Suppressor macrophage treated with lipopolysaccharide for 1 hour (primary cell): ENCODE measurements at regions not wholly inside any gene's neighbourhood (a gene's known extent, or its start where the extent isn't known, plus 50 kb on each side); places are given as distances from the start of the nearest gene placed in this dataset.

Experiments used
- DNase-seq, 3 donors: peaks; one replicate each; pipeline ENCODE4 v3.0.0-alpha.2; 2020 to 2022

DNA sequence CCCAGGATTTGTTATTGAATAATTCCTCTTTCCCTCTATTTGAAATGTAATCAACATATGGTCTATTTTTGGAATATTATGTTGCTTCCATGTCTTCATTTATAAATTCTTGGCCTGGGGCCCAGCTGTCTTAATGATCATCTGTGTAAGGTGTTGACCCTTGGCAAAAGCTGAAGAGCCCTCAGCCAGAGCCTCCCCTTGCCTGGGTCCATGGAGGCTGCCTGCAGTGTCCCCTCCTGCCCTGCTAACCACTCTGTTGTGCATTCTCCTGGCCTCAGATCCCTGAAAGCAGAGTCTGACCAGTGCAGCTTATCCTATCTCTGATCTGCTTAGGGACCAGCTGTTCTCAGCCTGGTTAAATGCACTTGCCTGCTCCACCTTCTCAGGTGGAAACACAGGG, 226.1 kb upstream of the APCDD1 start:
- no peak for DNase-seq

DNA sequence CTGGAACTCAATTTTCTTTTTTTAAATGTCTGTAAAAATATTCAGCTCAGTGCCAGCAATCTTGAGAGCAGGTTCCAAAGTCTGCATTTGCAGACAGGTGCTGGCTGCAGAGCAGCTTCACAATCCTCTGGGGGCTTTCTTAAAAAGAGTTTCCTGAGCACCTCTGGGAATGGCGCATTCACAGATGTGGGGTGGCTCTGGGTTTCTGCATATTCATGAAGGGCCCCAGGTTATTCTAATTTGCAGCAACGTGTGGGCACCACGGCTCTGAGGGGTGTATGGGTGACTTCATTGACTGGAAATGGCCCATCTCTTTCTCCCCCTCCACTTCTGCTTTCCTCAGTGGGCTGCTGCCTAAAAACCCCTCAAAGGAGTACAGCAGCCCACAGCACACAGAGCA, 225.0 kb upstream of the APCDD1 start:
- DNase-seq, result no peak

DNA sequence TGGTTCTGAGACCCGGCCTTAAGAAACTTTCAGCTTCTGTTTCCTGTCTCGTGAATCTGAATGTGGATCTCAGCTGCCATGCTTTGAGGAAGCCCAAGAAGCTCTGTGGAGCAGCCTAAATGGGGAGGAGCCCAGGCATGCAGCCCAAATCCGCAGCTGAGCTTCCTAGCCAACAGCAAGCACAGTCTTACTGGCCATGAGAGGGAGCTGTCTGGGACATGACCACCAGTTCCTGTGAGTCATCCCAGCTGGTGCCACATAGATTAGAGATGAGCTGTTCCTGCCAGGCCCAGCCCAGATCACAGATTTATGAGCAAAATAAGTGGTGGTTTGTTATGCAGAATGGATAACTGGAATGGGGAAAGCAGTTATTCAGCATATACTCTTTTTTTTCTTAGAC, 224.4 kb upstream of the APCDD1 start:
- DNase-seq, result no peak

DNA sequence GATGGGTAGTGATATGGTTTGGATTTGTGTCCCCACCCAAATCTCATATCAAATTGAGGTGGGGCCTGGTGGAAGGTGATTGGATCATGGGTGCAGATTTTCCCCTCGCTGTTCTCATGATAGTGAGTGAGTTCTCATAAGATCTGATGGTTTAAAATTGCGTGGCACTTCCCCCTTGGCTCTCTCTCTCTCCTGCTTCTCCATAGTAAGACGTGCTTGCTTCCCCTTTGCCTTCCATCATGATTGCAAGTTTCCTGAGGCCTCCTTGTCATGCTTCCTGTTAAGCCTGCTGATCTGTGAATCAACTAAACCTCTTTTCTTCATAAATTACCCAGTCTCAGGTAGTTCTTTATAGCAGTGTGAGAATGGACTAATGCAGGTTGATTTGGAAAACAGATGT, 223.2 kb upstream of the APCDD1 start:
- DNase-seq, result peak; percentile 35 to 61 (median 52)

DNA sequence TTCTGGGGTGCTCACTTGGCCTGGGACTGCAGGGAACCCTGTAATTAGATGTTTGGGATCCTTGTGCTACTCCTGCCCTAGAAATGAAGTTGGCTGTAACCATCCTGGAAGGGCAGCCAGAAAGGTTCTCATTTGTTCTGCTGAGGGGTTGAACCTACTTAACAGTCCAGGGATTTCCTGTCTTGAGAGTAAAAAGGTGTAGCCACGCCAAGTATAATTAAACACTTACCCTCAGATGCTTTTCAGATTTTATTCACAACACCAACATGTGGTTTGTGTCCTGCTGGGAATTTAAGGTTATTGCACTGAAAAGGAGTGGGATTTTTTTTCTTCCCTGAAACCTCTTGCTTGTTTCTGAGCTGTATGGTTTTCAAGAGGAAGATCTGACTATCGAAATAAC, 222.4 kb upstream of the APCDD1 start:
- no peak for DNase-seq

DNA sequence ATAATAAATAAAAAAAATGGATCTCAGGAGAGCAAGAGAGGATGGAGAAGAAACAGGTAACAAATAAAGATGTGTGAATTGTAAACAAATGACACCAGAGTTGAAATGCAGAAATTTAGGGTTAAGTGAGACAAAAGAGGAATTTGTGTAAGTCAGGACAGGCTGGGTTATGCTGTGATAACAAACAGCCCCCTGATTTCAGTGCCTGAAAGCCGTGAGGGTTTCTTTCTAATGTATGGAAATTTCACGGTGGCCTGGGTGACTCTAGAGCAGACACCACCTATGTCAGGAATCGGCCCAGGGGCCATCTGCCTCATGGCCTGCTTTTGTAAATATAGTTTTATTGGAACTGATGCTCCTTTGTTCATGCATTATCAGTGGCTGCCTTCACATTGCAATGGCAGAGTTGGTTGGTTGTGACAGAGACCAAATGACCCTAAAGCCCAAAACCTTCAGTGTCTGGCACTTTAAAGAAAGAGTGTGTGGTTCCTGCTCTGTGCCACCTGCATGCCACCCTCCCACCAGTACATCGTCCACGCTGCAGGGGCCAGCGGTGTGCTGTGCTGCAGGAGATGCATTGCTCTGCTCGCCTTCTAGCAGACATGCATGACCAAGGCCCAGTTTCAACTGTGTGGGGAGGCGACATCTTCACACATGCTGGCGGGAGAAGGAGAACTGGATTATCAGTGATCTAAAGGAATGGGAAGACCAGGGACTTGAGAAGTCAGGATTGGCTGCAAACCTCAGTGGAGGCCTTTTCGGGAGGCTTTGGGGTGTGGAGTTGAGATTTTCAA, 221.2 kb upstream of the APCDD1 start:
- no peak for DNase-seq

DNA sequence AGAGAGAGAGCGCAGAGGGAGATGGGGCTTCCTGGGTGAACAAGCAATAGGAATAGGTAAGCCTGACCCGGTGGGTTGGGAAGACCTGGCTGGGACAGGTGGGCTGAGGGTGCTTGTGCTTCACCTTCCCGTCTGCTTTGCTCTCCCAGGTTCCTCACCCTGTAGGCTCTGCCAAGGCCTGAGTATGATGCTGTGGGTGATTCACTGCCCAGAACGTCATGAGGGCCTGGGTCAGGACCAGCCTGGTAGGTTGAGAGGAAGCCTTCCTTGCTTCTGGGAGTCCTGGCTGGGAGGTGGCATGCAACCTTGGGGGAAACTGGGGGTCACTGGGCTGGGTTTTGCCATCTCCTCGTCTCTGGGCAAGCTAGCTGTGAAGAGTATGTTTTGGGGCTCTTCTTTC, 220.2 kb upstream of the APCDD1 start:
- DNase-seq, result no peak

DNA sequence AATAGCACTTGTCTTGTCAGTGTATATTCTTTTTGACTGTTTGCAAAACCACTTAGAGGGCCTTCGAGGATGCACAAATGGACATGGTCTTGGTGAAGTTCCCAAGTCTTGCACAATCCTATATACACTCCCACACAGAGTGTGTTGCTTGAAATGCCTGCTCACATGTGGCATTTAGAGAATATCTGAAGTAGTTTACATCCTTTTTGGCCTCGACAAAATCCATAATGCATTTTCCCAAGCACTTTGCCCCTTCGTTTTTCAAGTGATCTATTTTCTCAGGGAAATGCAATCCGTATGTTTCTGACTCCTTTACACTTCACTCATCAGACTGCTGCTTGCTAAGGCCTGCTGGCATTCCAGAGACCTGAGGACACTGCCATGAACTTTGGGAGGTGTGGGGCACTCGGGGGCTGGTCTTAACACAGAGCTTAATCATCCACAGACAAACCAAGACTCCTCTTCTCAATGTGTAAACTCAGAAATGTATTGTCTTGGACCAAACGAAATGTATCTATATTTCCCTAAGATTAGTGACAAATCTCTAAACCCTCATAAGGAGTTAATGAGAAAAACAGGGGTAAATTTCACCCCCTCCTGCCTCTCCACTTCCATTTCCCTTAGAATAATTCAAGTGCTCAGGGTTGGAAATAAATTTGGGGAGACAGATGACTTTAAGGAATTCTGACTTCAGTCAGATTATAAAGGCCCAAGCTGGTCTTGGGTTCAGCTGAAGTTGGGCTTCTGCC, 219.3 kb upstream of the APCDD1 start:
- DNase-seq, result peak; percentile 44 to 64 (median 62)

DNA sequence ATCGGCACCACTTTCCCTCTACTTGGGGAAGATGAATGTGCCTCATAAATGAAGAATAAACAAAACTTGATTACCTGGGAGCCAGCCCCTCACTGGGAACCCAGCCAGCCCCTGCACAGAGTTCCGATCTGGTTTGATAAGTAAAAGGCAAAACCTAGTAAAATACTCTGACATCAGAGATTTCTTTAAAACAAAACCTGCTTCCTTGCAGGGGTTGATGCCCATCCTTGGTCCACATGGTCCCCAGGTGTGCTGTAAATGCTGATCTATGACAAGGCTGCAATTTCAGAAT, 218.8 kb upstream of the APCDD1 start:
- DNase-seq, result no peak

DNA sequence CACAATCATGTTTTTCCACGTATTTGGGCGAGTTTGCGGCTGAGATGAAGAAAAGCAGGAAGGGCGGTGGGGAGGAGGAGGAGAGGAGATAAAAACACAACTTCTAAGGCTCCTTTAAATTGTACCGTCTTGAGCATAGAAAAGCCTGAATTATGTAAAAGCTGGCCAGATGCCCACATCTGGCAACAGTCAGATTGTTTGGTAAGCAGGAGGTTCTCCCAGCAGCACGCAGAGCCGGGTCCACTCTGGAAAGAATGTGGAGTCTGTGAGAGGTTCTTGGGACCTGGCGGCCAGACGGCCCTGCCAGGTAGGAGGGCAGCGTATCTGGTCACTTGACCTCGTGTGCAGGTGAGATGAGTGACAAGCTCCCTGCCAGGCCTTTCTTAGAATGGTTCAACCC, 215.3 kb upstream of the APCDD1 start:
- no peak for DNase-seq

DNA sequence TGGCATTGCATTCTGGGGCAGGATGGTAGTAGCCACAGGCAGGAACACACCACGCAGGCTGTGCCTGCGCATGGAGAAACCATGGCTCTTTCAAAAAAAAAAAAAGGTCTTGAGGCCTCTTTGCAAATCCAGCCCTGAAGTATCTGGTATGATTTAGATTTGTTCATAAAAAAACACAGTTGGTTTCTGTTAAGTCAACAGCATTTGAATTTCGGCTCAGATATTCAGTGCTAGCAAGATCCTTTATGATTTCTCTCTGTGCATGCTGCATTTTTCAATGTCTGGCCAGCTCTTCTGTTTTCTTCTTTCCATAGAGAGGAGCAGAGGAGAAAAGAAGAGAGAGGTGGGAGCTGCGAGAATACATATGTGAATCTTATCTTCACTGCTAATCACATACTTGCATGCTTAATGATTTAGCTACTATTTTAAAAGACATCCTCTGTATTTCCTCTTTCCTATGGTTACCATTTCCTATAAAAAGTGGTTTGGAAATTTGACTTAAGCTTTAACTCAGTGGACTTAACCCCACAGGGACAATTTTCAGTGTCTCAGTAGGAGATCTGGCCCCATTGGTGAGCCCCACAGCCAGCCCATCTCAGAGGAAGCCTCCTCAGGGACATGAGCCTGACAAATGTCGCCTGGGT, 214.3 kb upstream of the APCDD1 start:
- DNase-seq, result peak in 1 of 3 donors; percentile 32

DNA sequence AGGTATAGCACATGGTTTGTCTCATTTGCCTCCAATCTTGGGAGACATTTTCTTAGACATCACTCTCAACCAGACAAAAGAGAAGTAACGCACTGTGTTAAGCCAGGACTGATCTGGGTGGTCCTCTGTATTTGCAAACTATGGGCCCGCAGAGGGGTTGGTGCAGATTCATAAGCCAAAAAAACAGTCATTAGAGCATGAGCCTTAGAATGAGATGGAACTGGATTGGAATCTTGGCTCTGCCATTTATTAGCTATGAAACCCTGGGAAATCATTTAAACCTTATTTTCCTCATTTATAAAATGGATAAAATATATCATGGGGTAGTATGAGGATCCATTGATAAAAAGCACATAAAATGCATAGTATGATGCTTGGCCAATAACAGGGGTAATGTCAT, 213.5 kb upstream of the APCDD1 start:
- no peak for DNase-seq

DNA sequence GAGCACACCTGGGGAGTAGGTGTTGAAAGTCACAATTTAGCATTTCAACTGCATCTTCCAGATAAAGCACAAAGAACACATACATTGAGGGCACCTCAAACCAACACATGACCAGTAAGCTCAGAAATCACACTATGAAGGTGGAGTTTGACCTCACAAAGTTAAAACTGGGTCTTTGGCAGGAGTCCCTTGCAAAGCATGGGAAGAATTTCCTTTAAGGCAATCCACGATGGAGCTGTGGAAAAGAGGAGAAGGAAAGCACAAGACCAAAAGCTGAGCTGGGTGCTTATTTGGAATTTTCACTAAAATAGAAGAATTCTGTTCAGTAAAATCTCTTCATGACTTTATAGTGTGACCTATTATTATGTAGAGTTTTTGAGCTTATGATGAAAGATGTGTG, 212.9 kb upstream of the APCDD1 start:
- no peak for DNase-seq

DNA sequence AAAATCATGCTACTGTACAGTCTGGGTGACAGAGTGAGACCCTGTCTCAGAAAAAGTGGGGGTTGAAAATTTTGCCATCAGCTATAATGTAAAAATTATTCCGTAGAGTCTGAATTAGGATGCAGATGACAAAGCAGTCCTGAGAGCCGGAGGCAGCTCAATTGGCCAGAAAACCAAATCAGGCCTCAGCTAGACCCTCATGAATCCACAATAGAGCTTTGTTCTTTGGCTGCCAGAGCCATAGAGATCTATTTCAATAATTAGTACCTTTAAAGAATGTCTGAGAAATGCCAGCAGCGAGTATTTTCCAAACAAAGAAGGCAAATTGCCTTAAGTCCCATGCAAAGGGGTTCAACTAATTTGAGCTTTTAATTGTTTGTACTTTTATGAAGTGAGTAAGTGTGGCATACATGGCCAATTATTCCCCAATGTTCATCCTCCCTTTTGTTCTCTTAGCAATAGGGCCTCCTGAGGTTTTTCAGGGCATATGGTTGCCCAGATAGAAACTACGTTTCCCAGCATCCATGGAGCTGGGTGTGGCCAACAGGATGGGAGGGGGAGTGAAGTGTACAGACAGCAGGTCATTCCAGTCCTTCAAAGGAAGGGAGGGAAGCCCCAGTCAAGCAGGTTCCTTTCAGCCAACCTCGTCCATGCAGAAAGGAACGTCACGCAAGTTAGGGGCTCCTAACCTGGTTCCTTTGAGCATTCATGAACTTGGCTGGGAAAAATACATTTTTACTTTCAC, 211.3 kb upstream of the APCDD1 start:
- no peak for DNase-seq

DNA sequence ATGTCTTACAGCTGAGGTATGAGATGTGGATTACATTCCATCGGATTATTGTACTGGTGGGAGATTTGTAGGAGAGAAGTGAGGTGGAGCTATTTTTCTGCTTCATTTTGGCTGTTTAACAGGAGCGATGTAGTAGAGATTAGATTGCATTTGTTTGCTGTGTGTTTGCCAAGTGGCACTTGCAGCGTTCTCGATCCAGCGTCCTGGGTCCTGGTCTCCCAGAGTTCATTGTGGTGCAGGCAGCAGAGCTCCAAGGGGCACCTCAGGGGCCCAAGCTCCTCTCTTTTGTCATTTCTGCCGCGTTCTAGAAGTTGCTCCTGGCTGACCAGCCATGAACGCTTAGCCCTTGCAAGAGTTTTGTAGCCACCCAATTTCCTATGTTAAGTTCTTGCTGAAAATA, 210.1 kb upstream of the APCDD1 start:
- DNase-seq, result no peak

DNA sequence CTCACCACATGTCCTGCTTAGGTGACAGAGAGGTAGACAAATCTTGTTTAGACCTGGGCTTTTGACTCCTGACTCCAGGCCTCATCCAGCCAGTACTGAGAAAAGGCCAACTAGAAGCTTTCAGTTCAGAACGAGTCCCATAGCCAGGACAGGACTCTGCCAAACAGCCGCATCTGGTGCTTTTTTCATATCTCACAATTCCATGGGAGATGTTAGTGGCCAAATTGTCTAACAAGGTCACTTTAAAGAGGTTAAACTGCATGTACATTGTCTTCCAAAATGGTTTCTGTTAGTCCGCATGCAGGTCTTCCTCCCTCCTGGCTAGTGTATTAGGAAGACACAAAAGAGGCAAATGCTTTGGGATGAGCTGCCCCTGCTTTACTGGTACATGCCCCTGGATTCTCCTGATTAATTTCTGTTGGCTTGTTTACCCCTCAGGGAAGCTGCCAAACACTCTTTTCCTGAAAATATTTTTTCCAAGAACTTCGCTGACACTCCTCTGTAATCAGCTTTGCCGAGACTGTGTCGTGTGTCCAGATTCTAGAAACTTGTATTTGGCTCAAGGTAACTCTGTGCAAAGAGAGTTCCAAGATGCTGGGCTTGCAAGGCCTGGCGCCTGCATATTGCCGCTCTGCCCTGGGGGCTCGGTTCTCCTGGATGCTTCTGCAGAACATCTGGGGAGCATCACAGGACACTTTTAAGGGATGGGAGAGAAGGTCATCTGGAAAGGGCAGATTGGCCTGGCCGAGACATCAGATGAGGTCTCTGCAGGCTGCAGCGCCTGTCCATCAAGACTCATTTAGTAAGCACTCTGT, 209.2 kb upstream of the APCDD1 start:
- DNase-seq, result no peak

DNA sequence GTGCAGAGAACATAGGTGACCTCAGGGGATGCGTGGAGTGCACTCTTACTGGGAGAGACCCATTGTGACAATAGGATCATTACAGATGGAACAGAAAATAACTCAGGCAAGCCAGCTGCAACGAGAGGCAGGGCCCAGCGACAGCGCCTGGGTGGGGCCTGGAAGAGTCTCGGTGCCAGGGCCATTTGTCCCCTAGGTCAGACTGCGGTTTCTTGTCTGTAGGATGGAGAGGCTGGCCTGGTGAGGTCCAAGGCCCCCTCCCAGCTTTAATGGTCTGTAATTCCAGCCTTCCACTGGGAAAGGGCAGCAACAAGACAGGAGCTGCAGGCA, 208.6 kb upstream of the APCDD1 start:
- no peak for DNase-seq

DNA sequence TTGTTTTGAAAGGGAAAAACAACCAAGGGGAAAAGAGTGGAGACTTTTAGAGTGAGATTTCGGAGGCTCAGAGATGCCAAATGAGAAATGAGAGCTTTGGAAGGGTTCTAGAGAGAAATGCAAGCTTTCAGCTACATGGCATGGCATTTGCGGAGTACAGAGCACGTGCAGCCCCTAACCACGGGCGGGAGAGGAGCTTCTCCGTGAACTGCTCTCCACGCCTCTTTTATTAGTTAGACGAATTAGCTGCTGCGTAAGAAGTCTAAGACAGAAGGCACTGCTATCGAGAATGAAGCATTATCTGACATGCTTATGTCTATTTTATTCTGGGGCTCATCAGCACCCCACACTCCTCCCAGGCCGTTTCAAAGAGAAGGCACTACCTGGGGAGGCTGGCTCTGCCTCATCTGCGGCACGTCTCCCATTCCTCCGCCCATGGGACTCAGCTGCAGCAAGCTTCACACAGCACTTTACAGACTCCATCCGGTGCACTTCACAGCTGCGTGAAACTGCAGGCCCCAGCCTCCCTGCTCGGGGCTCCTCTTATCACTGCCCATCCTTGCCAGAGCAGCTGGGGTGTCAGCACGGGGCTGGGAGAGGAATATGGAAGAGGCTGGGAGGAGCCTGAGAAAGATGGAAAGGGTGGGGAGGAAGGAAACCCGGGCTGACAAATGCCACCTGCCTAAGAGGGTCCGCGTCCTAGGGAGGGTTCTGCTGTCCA, 207.3 kb upstream of the APCDD1 start:
- no peak for DNase-seq

DNA sequence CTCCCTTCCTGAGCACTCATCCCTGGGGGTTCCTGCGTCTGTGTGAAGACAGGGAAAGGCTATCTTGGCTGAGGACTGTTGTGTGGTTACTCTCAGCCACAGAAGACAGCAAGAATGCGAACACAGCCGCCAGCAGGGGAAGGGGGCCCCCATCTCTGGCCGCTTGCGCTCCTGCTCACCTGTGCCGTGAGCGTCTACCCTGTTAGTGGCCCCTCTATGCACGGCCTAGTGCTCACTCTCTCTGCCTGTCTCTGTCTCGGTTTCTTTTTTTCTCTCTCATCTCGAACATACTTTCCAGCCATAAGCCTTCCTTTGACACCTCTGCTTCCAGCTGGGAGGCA, 206.7 kb upstream of the APCDD1 start:
- DNase-seq, result no peak

DNA sequence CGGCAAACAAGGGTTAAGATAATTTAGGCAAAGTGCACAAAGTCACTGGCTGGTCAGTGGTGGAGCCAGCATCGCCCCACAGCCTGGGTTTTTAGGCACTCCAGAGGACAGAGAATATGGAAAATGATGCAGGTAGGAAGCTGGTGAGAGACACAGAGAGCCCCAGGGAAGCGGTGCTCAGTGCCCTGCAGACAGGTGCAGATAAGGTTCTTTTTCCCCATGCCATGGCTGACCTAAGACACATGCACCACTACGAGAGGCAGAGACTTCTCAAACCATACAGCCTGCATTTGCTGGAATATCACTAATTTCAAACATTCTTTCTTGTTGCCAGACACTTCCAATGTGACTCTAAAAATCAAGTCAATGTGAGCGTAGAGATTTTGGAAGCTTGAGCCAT, 205.7 kb upstream of the APCDD1 start:
- no peak for DNase-seq

DNA sequence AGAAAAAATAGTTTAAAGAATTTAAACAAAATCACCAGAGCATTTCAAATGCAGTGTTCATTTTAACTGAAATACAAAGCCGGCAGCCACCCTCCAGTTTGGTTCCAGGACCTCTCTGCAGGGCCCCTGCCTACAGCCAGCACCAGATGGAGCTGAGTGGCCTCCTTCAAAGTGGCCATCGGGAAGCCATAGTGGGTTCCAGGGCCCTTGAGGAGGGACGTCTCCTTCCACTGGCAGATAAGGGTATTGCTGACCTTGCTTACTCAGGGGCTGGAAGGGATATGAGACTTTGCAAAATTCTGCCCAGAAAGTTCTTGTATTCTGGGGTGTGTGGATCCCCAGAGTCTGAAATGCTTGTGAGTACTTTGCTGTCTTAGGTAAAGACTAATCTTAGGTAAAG, 205.2 kb upstream of the APCDD1 start:
- no peak for DNase-seq

DNA sequence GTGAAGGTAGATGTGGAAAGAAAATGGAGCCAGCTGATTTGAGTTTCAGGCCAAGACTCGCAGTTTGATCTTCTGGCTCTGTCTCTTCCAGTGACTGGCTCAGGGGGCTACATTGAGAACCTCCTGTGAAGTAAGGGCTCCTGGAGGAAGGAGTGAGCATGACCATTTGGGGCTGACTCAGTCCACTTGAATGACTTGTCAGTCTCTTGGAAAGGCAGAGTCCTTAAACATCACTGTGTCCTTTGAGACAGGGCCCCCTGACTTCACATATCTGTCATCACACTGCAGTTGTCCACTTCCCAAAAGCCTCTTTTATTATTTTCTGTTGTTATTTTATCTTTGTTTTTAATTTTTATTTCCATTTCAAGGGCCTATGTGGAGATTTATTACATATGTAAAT, 204.6 kb upstream of the APCDD1 start:
- DNase-seq, result peak; percentile 42 to 61 (median 50)
